Stimulated activated CD4-positive, alpha-beta T cell treated with anti-CD3 and anti-CD28 coated beads, Interleukin-15, amount 100 ng/mL, for 24 hours (primary cell): ENCODE measurements at regions not wholly inside any gene's neighbourhood (a gene's known extent, or its start where the extent isn't known, plus 50 kb on each side); places are given as distances from the start of the nearest gene placed in this dataset.
"Not testable (repeated sequence)": the region's sequence is repeated elsewhere in the genome, so short reads cannot be mapped to it uniquely, and the experiment has no call there.

Experiments
- DNase-seq: peaks from one replicate; pipeline ENCODE4 v3.0.0-alpha.2; 2020

DNA sequence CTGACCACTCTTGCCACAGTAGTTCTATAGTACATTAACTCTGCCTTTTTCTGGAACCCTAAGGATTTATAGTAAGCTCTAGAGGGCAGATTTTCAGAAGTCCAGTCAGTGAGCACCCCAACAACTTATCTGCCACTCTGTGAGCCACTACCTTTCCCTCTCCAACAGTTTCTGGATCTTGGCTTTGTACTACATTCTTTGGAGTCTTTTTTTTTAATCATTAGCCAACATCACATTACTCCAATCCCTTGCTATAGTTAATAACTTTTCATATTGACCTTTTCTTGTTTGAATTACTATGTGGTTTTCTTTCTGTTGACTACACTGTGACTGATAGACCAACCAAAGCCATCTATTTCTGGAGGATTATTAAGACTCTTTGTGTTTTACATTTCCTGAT lies 1596.7 kb upstream of the PRMT6 start:
- no peak for DNase-seq

DNA sequence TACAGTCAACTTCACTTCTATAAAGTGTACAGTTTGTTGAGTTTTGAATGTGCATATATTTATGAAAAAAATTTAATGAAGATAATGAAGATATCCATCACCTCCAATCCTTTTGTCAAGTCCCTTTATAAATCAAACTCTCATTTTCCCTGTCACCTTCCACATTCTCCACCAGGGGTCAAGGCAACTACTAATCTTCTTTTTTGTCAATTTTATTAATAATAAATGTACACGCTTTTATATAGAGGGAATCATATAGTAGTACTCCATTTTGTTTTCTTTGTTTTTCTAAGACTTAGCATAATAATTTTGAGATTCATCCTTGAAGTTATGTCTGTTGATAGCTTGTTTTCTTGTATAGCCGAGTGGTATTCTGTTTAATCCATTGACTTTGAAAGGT lies 1594.2 kb upstream of the PRMT6 start:
- no peak for DNase-seq

DNA sequence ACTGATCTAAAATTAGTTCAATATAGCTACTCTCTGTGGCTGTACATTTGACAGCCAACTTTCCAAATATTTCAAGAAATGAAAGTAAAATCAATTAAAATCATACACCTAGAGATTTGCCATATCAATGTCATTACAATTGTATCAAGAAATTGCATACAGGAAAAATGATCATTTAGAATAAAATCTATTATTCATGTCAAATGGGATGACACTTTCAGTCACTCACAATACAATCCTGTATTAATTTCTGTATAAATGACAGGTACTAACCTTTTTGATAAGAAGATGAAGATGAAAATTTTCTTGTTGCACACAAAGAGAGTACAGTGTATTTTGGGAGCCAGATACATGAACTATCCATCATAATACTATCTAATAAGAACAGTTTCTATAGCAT lies 1588.9 kb upstream of the PRMT6 start:
- no peak for DNase-seq

DNA sequence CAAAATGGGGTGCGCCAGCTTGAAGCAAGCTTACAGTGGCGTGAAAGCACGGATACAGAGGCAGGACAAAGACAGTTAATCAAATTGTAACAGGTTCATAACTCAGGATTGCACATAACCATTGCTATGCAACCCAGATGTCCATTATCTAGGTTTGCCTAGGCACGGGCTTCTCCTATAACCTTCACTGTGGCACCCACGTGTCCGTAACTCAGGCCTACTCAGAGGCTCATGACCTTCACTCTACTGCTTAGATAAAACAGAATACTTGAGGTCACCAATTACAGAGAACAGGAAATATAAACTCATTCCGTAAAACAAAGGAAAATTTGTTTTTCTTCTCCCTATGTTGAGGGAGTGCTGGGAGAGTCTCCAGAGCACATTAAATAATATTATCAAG lies 1585.9 kb upstream of the PRMT6 start:
- DNase-seq: not testable (repeated sequence)

DNA sequence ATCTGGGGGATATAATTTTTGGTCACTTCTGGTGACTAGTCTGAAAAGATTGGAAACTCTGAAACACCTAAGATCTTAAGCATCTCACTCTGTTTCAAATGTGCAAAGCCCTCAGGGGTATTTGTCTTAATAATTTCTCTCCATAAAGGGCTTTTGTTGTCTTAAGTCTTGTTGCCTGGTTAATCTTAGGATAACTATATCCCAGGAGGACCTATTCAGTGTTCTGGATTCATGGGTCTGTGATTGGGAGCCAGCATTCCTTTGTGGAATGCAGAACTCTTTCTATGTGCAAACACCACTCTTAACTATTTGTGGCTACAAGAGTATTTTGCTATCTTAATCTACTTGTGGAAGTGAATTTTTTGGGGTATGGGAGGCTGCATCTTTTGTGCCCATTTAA lies 1573.0 kb upstream of the PRMT6 start:
- no peak for DNase-seq

DNA sequence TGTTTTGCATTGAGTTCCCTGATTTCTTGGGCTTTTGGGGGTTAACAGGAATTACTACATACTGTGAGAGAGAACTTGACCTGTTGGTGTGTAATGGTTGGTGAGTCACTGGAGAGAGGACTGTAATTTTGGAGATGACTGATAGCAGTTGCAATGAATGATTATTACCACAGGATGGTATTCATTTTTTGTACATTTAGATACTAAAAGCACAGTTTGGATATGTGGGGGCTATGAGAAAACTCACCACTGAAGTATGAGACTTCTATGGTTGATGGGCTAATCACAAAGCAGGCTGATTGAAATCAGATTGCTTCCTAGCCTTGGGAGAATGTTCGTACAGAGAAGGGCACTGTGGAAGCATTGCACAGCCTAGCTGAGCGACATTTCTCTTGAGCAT lies 1571.3 kb upstream of the PRMT6 start:
- DNase-seq: no peak

DNA sequence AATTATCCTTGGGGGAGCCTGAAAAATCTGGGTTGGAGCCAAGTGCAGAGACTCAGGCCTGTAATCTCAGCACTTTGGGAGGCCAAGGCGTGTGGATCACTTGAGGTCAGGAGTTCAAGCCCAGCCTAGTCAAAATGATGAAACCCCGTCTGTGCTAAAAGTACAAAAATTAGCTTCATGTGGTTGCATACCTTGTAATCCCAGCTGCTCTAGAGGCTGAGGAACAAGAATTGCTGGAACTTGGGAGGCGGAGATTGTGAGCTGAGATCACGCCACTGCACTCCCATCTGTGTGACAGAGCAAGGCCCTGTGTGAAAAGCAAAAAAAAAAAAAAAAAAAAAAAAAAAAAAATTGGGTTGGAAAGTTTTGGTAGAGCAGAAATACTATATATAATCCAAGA lies 1563.6 kb upstream of the PRMT6 start:
- no peak for DNase-seq

DNA sequence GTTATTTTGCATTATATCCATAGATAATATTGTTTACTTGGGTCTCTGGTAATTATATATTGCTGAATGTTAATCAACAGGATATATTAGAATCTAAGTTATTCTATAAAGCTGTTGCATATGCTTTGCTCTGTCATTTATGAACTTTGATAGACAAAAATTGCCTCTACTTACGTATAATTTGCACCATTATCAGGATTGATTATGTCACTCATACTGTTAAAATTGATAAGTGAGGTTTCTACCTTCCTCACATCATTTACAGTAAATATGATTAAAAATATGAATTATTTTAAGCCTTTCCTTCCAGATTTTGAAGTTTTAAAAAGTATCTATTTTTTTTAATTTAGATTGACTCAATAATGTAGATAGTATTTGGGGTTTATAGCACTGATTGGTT lies 1540.4 kb upstream of the PRMT6 start:
- no peak for DNase-seq

DNA sequence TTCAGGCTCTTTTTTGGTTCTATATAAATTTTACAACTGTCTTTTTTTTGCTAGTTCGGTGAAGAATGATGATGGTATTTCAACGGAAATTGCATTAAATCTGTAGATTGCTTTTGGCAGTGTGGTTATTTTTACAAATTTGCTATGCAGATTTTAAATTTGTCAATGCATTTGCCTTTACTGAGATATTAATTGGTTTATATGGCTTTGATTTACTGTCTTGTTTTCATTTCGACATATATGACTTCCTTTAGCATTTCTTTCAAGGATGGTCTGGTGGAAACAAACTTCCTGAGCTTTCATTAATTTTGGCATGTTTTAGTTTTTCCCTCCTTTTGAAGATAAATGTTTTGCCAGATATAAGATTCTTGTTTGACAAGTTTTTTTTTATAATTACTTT lies 1522.5 kb upstream of the PRMT6 start:
- DNase-seq: no peak

DNA sequence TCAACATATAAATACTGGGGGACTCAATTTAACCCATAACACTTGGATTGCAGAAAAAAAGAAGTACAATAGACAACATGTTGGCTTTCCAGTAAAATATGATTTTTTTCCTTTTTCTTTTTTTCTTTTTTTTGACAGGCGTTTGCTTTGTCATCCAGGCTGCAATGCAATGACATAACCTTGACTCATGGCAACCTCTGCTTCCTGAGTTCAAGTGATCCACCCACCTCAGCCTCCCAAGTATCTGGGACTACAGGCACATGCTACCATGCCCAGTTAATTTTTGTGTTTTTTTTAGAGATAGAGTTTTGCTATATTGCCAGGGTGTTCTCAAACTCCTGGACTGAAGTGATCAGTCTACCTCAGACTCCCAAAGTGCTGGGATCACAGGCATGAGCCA lies 1512.0 kb upstream of the PRMT6 start:
- DNase-seq: no peak

DNA sequence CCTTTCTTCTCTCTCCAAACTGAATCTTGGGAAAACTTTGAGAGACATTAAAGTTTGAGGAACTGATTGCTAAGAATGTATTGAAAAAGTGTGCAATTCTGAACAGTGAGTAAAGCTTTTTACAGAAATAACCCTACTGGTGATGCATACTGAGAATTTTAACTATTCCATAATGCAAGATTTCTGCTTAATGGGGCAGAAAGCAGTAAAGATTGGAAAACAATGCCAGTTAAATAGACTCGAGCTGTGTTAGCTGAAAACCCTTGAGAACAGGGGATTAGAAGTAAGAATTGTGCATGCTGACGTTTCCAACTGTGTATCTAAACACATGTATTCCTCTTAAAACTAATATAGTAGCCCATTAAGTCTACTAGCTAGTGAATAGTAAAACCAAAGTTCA lies 1500.2 kb upstream of the PRMT6 start:
- no peak for DNase-seq

DNA sequence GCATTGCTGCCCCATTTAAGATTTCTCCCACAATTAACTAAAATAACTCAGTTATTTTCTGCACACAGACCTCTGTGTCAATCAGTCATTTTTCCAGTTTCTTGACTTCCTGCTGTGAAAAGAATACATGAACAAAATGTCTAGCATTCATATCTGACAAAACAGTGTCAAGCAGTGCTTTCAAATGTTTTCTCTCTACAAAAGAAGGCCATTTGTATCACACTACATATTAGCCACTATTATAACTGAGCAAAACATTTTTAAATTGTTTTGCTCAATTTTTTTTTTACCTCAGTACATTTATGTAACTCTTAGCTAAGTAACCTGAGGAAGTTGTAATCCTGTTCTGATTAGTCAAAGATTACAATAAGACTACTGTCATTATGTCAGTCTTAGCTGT lies 1498.5 kb upstream of the PRMT6 start:
- DNase-seq: no peak

DNA sequence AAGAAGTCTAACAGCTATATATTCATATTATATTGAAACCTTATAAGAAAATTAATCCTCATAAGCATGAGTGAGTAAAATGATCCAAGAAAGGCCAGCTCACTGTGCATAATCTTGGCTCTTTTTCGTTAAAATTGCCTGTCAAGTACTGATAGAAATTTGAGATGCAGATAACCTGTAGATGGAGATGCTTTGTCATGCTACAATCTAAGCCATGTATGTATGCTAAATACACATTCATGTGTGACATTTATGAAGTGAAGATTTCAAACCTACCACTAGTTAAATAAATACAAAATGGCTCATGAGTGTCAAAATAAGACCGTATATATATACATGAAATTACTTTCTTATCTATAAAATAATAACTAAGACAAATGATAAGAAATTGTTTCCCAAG lies 1491.5 kb upstream of the PRMT6 start:
- no peak for DNase-seq

DNA sequence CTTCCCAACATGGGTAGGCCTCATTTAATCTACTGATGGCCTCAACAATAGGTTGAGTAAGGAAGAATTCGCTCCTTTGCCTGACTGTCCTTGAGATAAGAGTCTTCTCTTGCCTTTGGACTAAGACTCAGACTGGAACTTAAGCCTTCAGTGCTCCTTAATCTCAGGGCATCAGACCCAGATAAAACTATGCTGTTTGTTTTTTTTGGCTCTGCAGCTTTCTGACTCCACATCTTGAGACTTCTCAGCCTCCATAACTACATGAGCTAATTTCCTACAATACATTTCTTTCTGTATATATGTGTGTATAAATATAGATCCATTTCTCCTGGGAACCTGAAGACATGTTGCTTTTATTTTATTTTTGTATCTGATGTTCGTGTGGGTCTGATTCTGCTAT lies 1470.7 kb upstream of the PRMT6 start:
- DNase-seq: no peak

DNA sequence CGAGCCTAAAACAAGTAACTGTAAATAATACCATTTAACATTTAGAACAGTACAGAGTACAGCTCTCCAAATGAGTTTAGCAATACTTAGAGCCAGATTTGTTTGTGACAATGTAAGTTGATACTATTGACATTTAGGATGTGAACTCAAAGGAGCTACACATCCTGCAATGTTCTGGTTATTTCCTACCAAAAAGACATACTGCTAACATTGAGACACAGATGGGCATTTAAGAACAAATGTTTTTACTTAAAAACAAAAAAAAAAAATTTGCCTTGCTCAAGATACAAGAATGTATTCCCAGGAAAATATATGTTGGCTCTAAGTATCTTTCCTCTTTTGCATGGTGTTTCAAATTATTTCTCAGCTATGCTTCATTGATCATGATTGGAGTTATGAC lies 1464.8 kb upstream of the PRMT6 start:
- DNase-seq: no peak

DNA sequence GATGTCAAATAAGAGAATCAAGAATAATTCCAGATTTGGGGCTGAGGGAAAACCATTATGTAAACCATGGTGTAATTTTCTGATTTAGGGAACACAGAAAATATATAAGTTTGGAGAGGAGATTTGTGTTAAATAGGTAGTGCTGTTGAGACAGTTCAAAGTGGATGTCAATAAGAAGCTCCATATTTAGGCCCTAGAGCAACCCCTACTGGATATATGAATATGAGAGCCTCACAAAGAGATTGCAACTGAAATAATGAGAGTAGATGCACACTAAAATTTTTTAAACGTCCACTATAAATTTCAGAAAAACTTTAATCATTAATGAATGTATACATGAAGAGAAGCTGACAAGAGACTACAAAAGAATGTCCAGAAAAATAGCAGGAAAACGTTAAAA lies 1447.8 kb upstream of the PRMT6 start:
- no peak for DNase-seq

DNA sequence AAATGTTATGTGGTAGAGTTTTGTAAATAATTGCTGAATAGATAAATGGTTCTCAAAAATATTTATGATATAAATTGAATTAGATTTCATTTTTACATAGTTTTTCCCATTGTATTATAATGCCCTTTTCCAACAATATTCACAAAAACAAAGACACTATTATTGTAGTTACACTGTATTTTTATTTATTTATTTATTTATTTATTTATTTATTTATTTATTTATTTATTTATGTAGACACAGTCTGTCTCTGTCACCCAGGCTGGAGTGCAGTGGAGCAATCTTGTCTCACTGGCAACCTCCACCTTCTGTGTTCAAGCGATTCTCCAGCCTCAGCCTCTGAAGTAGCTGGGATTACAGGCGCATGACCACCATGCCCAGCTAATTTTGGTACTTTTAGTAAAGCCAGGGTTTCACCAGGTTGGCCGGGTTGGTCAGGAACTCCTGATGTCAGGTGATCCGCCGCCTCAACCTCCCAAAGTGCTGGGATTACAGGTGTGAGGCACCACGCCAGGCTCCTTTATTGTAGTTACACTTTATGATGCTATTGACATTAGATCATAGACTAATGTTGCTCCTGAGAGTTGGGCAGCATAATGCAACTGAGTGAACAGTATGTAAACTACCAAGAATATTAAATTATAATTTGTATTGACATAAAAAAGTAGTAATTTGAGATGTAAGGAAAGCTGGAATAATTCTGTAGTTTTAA lies 1430.0 kb upstream of the PRMT6 start:
- DNase-seq: no peak

DNA sequence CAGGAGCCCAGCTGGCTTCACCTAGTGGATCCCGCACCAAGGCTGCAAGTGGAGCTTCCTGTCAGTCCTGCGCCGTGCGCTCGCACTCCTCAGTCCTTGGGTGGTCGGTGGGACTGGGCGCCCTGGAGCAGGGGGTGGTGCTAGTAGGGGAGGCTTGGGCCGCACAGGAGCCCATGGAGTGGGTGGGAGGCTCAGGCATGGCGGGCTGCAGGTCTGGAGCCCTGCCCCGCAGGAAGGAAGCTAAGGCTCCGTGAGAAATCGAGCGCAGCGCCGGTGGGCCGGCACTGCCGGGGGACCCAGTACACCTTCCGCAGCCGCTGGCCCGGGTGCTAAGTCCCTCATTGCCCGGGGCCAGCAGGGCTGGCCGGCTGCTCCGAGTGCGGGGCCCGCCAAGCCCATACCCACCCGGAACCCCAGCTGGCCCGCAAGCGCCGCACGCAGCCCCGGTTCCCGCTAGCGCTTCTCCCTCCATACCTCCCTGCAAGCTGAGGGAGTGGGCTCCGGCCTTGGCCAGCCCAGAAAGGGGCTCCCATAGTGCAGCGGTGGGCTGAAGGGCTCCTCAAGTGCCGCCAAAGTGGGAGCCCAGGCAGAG lies 1425.2 kb upstream of the PRMT6 start:
- DNase-seq: not testable (repeated sequence)

DNA sequence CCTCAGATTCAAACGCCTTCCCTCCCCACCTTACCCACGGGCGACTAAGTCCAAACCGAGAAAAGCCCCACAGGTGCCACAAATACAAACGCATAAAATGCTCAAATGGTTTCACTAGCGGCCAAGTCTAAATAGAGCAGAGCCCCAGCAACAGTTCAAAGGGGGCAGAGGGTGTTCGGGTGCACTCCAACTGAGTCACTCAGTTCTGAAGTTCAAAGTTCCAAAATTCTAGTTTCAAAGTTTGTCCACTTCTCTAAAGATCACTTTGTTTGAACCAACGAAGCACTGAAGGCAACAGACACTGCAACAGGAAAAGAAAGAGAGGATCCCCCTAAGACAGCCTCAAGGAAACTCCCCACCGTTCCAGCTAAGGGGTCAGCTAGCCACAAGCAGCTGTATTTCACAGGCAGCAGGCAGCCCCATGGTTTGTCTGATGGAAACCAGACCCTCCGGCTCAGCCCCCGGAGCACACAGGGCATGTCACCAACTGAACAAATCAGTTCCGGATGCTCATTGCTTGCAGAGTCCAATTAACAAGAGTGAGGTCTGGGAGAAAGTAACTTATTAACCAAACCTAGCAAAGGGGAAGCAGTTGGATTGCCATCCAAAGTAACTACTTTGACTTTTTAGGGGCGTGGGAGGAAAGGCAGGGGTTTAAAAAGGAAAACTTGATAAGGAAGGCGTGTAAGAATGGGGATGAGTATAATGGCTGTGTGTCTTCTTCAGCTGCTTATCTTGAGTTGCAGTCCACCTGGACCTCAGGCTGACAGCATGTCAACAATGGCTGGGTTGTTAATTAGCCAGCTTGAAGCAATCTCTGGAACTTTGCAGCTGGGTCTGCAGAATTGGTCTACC lies 1423.9 kb upstream of the PRMT6 start:
- DNase-seq: no peak

DNA sequence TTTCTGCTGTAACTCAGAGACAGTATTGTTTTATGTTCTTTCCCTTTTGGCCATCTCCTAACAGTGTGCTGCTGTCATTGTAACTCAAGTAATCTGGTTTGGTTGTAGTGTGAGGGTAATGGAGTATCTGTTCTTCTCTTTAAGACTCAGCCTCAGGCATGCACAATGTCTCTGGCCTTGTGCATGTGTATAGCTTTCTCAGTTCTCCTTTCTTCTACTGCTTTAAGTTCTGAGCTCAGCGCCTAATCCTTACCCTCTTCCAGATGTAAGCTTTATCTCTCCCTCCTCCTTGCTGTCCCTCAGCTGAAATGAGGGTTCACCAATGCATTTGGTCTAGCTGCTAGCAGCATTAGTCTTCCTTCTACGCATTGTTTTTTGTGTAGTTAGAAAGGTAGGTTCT lies 1420.4 kb upstream of the PRMT6 start:
- no peak for DNase-seq

DNA sequence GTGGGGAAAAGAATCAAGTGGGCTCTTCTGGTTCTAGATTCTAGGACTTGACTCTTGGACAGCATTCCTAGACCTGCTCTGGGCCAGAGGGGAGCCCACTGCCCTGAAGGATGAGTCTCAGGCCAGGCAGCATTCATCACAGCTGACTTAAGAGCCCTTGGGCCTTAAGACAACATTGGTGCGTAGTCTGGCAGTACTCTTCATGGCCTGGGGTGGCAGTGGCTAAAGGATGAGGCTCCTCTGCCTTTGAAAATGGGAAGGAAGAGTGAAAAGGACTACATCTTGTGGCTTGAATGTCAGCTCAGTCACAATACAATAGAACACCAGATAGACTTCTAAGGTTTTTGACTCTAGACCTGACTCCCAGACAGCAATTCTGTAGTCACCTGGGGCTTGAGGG lies 1415.1 kb upstream of the PRMT6 start:
- DNase-seq: no peak

DNA sequence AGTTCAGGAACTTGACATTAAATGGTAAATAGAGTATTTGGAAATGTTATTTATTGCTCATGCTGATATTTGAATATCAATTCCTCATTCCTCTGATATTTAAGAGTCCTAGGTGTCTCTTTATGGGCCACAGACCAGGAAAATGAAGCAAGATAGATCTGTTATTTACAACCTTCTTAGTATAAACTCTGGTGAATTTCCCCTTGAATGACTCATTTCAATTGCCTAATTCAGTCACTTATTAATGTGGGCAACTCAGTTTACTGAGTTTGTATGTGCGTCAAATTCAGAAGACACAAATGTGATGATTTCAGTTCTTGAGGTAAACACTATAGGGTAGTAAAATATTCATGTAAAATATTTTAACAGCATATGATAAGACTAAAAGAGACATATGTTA lies 1404.4 kb upstream of the PRMT6 start:
- no peak for DNase-seq

DNA sequence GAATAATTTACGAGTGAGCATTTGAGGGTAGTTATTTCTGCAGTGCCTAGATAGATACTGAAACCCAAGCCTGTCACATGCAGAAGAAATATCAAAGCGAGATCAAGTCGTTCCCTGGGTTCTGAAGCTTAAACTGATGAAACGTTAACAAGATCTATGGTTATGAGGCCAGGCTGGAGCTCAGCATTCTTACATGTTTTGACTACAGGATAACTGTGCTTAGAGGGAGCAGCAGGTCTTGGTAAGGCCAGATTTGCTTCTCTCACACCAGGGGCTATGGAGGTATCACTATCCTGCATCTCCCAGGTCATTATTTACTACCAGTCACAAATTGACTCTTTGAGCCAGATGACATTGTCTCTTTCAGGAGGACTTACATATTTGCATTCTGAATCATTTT lies 1401.4 kb upstream of the PRMT6 start:
- DNase-seq: no peak

DNA sequence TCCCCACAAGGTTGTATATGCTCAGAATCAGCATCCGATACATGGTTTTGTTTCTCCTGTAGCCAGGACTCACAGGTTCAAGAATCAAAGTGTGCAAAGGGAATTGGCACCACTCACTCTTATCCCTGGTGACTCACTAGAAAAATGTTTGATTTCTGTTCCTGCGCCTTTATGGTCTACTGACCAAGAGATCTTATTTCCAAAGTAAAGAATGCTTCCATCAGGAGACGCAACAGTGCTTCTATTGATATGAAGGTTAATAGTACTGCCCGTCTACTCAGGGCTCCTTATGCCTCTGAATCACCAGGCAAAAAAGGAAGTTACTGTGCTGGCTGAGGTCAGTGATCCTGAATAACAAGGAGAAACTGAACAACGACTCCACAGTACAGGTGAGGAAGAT lies 1392.0 kb upstream of the PRMT6 start:
- no peak for DNase-seq
